HG03469 (cell line): ENCODE measurements at regions not wholly inside any gene's neighbourhood (a gene's known extent, or its start where the extent isn't known, plus 50 kb on each side); places are given as distances from the start of the nearest gene placed in this dataset.
A peak's percentile ranks its signal among the peaks of the same experiment; 100 is the strongest.

Experiments used
- ATAC-seq: cut with Tn5 transposase; IDR thresholded peaks from one replicate; pipeline ENCODE4 v1.9.1; 2021; ENCODE audit warnings: mild to moderate bottlenecking, moderate library complexity, moderate number of reproducible peaks; ENCODE audit not compliant: unreplicated experiment

GRCh38 chr12:34188974-34189373 lies 166.7 kb downstream of the ALG10 start:
- ATAC-seq, result no peak

GRCh38 chr12:34190054-34190453 lies 167.8 kb downstream of the ALG10 start:
- no peak for ATAC-seq

GRCh38 chr12:34198924-34199323 lies 176.6 kb downstream of the ALG10 start:
- ATAC-seq, result no peak

- no peak for ATAC-seq
Measured at GRCh38 chr12:34203866-34204620, 181.7 kb downstream of the ALG10 start.

GRCh38 chr12:34204830-34205285 lies 182.6 kb downstream of the ALG10 start:
- no peak for ATAC-seq

- no peak for ATAC-seq
Measured at GRCh38 chr12:34205401-34205800, 183.1 kb downstream of the ALG10 start.

GRCh38 chr12:34206061-34206785 lies 183.9 kb downstream of the ALG10 start:
- no peak for ATAC-seq

GRCh38 chr12:34207858-34208257 lies 185.6 kb downstream of the ALG10 start:
- no peak for ATAC-seq

- ATAC-seq, result no peak
Measured at GRCh38 chr12:34208331-34209258, 186.3 kb downstream of the ALG10 start.

GRCh38 chr12:34209259-34209835 lies 187.1 kb downstream of the ALG10 start:
- ATAC-seq, result no peak

GRCh38 chr12:34210183-34210582 lies 187.9 kb downstream of the ALG10 start:
- no peak for ATAC-seq

GRCh38 chr12:34210689-34211530 lies 188.6 kb downstream of the ALG10 start:
- no peak for ATAC-seq

- no peak for ATAC-seq
Measured at GRCh38 chr12:34212651-34213050, 190.4 kb downstream of the ALG10 start.

- ATAC-seq, result no peak
Measured at GRCh38 chr12:34214011-34214410, 191.7 kb downstream of the ALG10 start.

- no peak for ATAC-seq
Measured at GRCh38 chr12:34215213-34215892, 193.1 kb downstream of the ALG10 start.

GRCh38 chr12:34215893-34216285 lies 193.6 kb downstream of the ALG10 start:
- ATAC-seq, result no peak

- no peak for ATAC-seq
Measured at GRCh38 chr12:34217660-34218059, 195.4 kb downstream of the ALG10 start.

- ATAC-seq, result peak; percentile 87
Measured at GRCh38 chr12:34218193-34219045, 196.1 kb downstream of the ALG10 start.
